Stimulated activated CD4-positive, alpha-beta T cell treated with anti-CD3 and anti-CD28 coated beads, Interleukin-1b, Interleukin-23, amount 100 ng/mL, for 24 hours (primary cell): ENCODE measurements at regions not wholly inside any gene's neighbourhood (a gene's known extent, or its start where the extent isn't known, plus 50 kb on each side); places are given as distances from the start of the nearest gene placed in this dataset.
"Not testable (repeated sequence)": the region's sequence is repeated elsewhere in the genome, so short reads cannot be mapped to it uniquely, and the experiment has no call there.

Source experiments
- DNase-seq, 4 experiments: peaks; one replicate each; pipeline ENCODE4 v3.0.0-alpha.2; 2020; ENCODE audit warnings: low read depth in 4 of 4, low spot score in 1 of 4

GRCh38 chr3:30323649-30324048 lies 282.8 kb upstream of the TGFBR2 start:
- DNase-seq, result not testable (repeated sequence)

DNA sequence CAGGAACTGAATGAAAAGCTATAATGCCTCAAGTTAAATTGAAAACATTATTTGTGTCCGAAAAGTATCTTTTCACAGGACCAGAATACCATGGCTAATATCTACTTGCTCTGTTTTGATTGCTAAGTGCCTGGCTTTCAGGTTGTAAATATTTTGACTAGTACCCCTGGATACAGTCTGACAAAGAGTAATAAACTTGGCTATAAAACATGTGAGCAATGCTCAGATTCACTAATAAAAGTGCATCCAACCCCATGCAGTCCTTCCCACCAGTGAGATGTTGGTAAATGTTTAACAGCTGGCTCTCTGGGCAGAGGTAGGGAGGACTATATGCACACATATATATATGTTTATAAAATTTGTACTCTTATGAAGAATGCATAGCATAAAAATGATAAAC lies 281.8 kb upstream of the TGFBR2 start:
- no peak for DNase-seq

DNA sequence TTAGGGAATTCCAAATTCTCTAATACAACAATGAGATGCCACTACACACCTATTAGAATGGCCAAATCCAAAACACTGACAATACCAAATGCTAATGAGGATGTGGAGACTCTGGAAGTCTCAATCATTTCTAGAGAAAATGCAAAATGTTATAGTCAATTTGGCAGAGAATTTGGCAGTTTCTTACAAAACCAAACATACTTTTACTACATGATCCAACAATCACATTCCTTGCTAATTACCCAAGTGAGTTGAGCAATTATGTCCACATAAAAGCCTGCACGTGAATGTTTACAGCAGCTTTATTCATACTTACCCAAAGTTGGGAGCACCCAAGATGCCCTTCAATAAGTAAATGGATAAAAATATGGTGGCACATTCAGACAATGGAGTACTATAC lies 278.4 kb upstream of the TGFBR2 start:
- DNase-seq, result not testable (repeated sequence)

DNA sequence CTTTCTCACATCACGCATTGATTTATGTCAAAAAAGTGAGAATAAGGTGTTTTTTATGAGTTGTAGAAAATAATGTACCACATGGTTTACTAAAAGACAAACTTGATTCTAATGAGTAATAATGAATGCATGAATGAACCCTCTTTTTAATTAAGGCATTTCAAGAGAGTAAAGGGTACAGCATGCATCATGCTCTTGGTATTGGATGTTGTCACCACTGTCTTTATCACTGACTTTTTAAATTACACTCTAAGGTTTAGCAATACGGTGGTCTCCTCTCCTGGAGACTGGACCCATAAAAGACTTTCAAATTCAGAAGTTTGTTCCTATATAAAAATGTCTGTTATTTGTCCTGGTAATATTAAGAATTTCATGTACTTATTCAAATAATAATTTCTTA lies 277.5 kb upstream of the TGFBR2 start:
- DNase-seq, result not testable (repeated sequence)

GRCh38 chr3:30331519-30331918 lies 274.9 kb upstream of the TGFBR2 start:
- DNase-seq, result no peak

- DNase-seq, result no peak
Observed at GRCh38 chr3:30332196-30333021, 274.0 kb upstream of the TGFBR2 start.

DNA sequence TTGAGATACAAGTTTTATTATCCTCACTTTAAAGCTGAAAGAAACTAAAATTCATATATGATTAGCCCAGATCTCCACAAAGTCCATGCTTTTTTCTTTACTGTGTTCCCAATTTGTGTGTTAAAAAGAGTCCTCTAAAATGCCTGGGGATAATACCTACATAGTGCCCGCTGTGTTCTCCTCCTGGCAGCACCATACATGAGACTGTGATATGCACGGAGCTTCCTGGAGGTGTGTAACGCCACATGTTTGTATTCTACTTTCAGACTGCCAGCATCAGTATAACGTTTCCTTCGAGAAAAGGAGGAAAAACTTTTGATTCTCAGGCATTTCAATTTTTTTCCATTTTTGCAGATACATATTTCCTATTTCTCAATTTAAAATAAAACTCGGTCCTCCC lies 273.3 kb upstream of the TGFBR2 start:
- DNase-seq, result no peak

DNA sequence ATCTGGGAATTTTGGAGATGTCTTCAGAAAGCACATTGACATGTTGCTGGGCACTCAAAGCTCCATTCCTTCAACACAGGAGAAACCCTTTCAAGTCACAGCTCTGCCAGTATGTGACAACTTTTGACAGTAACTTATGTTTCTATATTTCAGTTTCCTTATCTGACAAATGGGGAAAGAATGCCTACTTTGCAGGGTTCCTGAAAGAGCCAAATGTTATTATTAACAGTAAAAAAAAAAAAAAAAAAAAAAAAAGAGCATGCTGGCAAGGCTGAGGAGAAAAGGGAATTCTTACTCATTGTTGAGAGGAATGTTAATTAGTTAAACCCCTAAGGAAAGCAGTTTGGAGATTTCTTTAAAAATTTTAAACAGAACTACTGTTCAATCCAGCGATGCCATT lies 272.5 kb upstream of the TGFBR2 start:
- DNase-seq, result no peak

DNA sequence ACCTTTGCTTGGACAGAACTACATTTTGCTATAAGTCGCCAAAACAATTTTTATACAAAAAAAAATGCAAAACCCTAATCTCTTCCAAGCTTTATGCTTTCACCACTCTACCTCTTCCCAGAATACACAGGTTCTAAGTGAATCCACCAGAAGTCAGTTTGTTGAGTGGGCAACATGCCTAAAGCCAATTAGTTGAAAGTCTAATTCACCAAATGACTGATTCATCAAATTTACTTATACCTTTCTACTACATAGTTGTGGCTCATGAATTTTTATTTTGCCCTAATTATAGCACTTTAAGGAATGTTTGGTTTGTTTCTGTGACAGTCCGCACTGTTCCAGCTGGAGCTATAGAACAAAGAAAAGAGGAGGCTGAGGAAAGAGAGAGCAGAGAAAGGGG lies 265.9 kb upstream of the TGFBR2 start:
- DNase-seq, result no peak

- DNase-seq, result no peak
Observed at GRCh38 chr3:30341079-30341478, 265.3 kb upstream of the TGFBR2 start.

DNA sequence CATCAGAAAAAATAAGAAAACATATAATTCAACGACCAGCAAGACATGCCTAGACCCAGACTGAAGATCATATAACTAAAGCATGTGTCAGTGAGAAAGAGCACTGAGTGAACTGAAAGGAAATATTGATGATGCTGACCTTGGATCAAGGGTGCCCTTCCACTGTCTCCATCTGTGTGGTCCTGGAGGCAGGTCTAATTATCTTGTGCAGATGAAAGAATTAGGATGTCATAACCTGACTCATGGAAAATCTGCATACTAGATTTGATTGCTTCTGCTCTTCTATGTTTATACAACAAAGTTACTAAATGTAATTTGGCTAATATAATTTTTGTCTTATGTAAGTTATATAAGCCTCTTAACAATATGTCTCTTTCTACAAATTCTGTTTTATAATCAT lies 264.6 kb upstream of the TGFBR2 start:
- DNase-seq, result no peak

DNA sequence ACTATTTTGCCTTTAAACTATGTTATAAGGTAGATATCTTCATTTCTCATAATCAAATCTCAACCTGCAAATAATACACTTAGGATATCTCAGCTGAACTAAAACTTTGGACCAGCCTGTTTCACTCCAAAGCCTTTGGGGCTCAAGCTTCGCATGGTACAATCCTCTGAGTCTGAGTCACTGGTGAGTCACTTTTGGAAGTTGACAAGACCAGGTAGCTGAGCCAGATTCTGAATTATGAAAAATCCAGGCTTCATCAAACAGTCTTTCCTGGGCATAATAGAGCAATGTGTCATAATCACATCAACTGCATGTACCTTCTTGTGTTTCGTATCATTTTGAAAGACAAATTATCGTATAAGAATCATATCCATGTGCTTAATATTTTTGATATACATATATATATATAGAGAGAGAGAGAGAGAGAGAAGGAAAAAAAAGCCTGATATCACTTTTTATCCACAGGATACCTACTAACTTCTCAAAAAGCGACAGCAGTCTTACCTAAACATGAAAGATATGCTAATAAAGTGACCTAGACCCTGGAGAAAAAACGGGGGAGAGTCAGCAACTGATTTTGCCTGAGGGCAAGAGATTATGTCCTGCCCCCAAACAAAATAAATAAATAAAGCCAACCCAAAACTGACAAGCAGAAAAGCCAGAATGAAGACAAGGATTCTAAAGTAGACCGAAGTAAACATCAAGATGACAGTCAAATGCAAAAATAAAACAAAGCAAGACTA lies 263.9 kb upstream of the TGFBR2 start:
- DNase-seq, result no peak

GRCh38 chr3:30343067-30343831 lies 263.2 kb upstream of the TGFBR2 start:
- no peak for DNase-seq

DNA sequence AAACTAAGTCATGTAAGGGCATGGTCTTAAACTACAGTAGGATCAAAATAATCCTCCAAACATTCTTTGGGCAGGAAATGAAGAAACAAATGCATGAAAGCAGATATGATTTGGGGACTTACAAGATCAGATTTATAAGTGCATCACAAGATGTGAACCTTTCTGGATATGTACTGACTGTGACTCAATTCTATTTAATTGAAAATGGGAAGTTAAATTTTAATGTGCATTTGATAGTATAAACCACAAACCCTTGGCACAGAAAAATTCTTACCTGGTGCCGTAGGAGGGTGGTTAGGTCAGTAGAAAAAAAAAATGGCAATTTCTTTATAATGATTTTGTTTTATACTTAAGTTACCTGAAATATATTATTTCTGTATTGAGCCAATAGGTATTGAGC lies 262.5 kb upstream of the TGFBR2 start:
- DNase-seq, result no peak

- no peak for DNase-seq
Observed at GRCh38 chr3:30344288-30344687, 262.1 kb upstream of the TGFBR2 start.

- no peak for DNase-seq
Observed at GRCh38 chr3:30346933-30347320, 259.5 kb upstream of the TGFBR2 start.

GRCh38 chr3:30347679-30348216 lies 258.7 kb upstream of the TGFBR2 start:
- peak in 1 of 4 experiments; percentile 17 for DNase-seq

DNA sequence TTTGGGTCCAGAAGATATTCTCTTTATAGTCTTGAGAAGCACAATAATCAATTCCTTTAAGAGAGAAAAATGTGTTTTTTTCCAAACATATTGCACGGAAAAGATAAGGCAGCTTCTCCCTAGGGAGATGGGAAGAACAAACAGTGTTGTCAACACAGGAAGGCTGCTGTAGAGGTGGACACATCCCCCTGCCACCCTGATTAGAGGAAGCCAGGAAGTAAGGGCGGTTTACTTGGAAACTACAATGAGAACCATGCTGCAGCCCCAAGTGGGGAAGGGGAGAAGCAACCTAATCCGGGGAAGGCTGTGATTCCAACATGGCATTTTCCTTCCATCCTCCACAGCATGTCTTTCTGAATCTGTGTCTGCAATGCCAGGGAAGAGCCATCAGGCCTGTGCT lies 256.9 kb upstream of the TGFBR2 start:
- DNase-seq, result no peak

- no peak for DNase-seq
Observed at GRCh38 chr3:30350011-30350410, 256.4 kb upstream of the TGFBR2 start.

GRCh38 chr3:30350901-30351300 lies 255.5 kb upstream of the TGFBR2 start:
- DNase-seq, result no peak
